Esophagus squamous epithelium (tissue), 4 donors: ENCODE measurements at regions not wholly inside any gene's neighbourhood (a gene's known extent, or its start where the extent isn't known, plus 50 kb on each side); places are given as distances from the start of the nearest gene placed in this dataset.

Experiments
- CTCF ChIP-seq, 6 experiments: fragments of 450-650 bp in 4 of 6; fragments of 200-600 bp in 2 of 6; sonication (generic) in 2 of 6; IDR thresholded peaks; one replicate each; pipeline ENCODE4 v1.5.1; 2016 to 2019; ENCODE audit warnings: antibody characterized with exemption in 6 of 6, mild to moderate bottlenecking in 4 of 6, moderate library complexity in 4 of 6
- POLR2A ChIP-seq, 4 donors: fragments of 450-650 bp; IDR thresholded peaks; one replicate each; pipeline ENCODE4 v1.6.1; 2017; ENCODE audit warnings: antibody characterized with exemption in 4 of 4, mild to moderate bottlenecking in 4 of 4, moderate library complexity in 3 of 4

GRCh38 chr11:38788561-38788960, 2190.5 kb upstream of the RAG2 start:
- no peak for TF ChIP-seq CTCF (IDR thresholded peaks at IDR 0.05)
- no peak for TF ChIP-seq POLR2A (IDR thresholded peaks at IDR 0.05)
